Spinal cord (tissue), 9 donors: ENCODE measurements at regions not wholly inside any gene's neighbourhood (a gene's known extent, or its start where the extent isn't known, plus 50 kb on each side); places are given as distances from the start of the nearest gene placed in this dataset.
"Not testable (repeated sequence)": the region's sequence is repeated elsewhere in the genome, so short reads cannot be mapped to it uniquely, and the experiment has no call there.

Experiments
- DNase-seq, 6 donors: peaks; one replicate each; pipeline versions ENCODE4 v3.0.0 to v3.0.0-alpha.2; 2013 to 2015; ENCODE audit warnings: low spot score in 6 of 6, low read depth in 4 of 6
- H3K27ac ChIP-seq: one replicate; pipeline ENCODE4 v1.5.1; 2013; ENCODE audit warnings: low read depth, low read length, control low read depth
- H3K27me3 ChIP-seq: one replicate; pipeline ENCODE4 v1.6.1; 2013; ENCODE audit warnings: low read length; ENCODE audit not compliant: control insufficient read depth, insufficient read depth
- H3K36me3 ChIP-seq: one replicate; pipeline ENCODE4 v1.6.1; 2013; ENCODE audit warnings: low read length; ENCODE audit not compliant: control insufficient read depth, insufficient read depth
- H3K4me1 ChIP-seq: one replicate; pipeline ENCODE4 v1.6.1; 2013; ENCODE audit warnings: low read length; ENCODE audit not compliant: control insufficient read depth, insufficient read depth
- H3K4me3 ChIP-seq: one replicate; pipeline ENCODE4 v1.5.1; 2013; ENCODE audit warnings: low read depth, low read length, control low read depth
- H3K9me3 ChIP-seq: one replicate; pipeline ENCODE4 v1.6.1; 2013; ENCODE audit warnings: low read length; ENCODE audit not compliant: control insufficient read depth, insufficient read depth
- WGBS: methylation state at CpG from one replicate; pipeline ENCODE4 v1.1.5; 2013; ENCODE audit warnings: missing lambda C conversion rate; ENCODE audit not compliant: insufficient coverage; 5-methylcytosine and 5-hydroxymethylcytosine counted together
- donor health status: healthy.

- Histone ChIP-seq H3K27ac (no peak overlapping the region), H3K27me3 (no peaks in the 10 kb centered on the region), H3K4me3 (no peak overlapping the region), H3K4me1 (no peaks in the 10 kb centered on the region), H3K9me3 (no peaks in the 10 kb centered on the region), H3K36me3 (no peaks in the 10 kb centered on the region)
- no peak for DNase-seq
- no CpG with 5 or more reads among the region's 2 CpGs for WGBS
Observed at GRCh38 chr11:130562549-130562948, 114.1 kb downstream of the ADAMTS15 start.

- 93% methylated on average over 4 of the region's 7 CpGs for WGBS
Observed at GRCh38 chr11:130566360-130566759, 117.9 kb downstream of the ADAMTS15 start.

GRCh38 chr11:130571519-130571918 is 123.1 kb downstream of the ADAMTS15 start:
- H3K4me3 ChIP-seq: no peak overlapping the region
- H3K36me3 ChIP-seq: no peaks in the 10 kb centered on the region
- no CpG with 5 or more reads among the region's 1 CpG for WGBS
- no peak overlapping the region for H3K27ac ChIP-seq
- DNase-seq: no peak
- no peaks in the 10 kb centered on the region for H3K4me1 ChIP-seq
- H3K27me3 ChIP-seq: no peaks in the 10 kb centered on the region
- no peaks in the 10 kb centered on the region for H3K9me3 ChIP-seq

More at GRCh38 chr11:130566360-130566759, 117.9 kb downstream of the ADAMTS15 start:
- not testable (repeated sequence) for H3K36me3 ChIP-seq, H3K27ac ChIP-seq, H3K27me3 ChIP-seq, H3K4me1 ChIP-seq, H3K4me3 ChIP-seq, DNase-seq, H3K9me3 ChIP-seq

DNA sequence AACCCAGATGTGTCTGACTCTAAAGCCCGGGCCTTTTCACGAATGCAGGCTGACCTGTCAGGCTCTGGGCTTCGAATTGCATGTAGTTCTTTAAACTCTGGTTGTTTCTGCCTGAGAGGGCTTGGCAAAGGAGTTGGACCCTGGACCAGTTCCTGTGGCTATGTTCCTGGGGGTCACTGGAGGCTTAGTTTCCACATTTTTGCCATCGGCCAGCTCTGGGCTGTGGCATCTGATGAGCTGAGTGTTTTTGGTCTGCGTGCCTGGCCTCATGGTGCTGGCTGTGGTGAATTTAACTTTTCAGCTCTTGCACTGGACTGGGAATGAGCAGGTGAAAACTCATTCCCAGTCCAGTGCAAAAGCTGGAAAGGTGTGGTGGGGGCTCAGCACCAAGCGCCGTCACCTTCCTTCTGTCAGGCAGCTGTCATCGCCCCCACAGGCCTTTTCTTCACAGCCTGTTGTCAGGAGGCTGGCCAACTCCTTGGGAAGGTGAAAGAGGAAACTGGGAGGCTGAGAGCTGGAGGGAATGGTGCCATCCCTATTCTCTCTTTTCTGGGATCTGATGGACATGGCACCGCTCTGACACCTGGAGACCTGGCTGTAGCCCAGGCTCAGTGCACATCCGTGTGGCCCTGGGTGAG is 123.6 kb downstream of the ADAMTS15 start:
- no peaks in the 10 kb centered on the region for H3K27me3 ChIP-seq
- no peak overlapping the region for H3K4me3 ChIP-seq
- WGBS: 80% methylated on average over 9 of the region's 10 CpGs

GRCh38 chr11:130573767-130574166 is 125.3 kb downstream of the ADAMTS15 start:
- DNase-seq: no peak
- Histone ChIP-seq H3K27ac (no peak overlapping the region), H3K36me3 (no peaks in the 10 kb centered on the region), H3K4me3 (no peak overlapping the region), H3K4me1 (no peaks in the 10 kb centered on the region), H3K9me3 (no peaks in the 10 kb centered on the region), H3K27me3 (no peaks in the 10 kb centered on the region)
- WGBS: 100% methylated on average over 1 of the region's 2 CpGs

More for the DNA sequence above, 123.6 kb downstream of the ADAMTS15 start:
- DNase-seq: no peak
- Histone ChIP-seq H3K9me3 (no peaks in the 10 kb centered on the region), H3K4me1 (no peaks in the 10 kb centered on the region), H3K27ac (no peak overlapping the region), H3K36me3 (no peaks in the 10 kb centered on the region)

- no peaks in the 10 kb centered on the region for H3K27me3 ChIP-seq
- H3K4me3 ChIP-seq: no peak overlapping the region
- H3K27ac ChIP-seq: no peak overlapping the region
- H3K36me3 ChIP-seq: no peaks in the 10 kb centered on the region
- H3K4me1 ChIP-seq: no peaks in the 10 kb centered on the region
- no peaks in the 10 kb centered on the region for H3K9me3 ChIP-seq
- 84% methylated on average over 2 of the region's 2 CpGs for WGBS
- no peak for DNase-seq
Observed at GRCh38 chr11:130574740-130575139, 126.3 kb downstream of the ADAMTS15 start.

DNA sequence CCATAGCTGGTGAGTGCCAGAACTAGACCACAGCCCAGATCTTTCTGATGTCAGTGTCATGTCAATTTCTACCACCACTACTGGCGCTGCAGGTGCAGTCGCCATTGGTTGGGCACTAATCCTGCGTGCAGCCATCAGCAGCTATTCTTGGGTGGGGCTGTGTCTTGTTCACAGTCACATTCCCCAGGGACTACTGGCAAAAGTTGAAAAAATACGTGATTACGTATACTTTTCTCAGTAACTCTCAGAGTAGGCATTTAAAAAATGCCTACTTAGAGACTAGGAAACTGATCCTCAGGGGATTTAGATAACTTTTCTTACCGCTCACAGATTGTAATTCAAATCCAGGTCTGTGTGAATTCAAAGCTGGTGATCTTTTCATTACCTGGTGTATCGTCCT is 127.7 kb downstream of the ADAMTS15 start:
- Histone ChIP-seq H3K9me3 (no peaks in the 10 kb centered on the region), H3K27me3 (no peaks in the 10 kb centered on the region), H3K27ac (no peak overlapping the region), H3K36me3 (no peaks in the 10 kb centered on the region), H3K4me3 (no peak overlapping the region), H3K4me1 (peaks cover 5% of the 10 kb centered on the region)
- 80% methylated on average over 1 of the region's 7 CpGs for WGBS
- no peak for DNase-seq

DNA sequence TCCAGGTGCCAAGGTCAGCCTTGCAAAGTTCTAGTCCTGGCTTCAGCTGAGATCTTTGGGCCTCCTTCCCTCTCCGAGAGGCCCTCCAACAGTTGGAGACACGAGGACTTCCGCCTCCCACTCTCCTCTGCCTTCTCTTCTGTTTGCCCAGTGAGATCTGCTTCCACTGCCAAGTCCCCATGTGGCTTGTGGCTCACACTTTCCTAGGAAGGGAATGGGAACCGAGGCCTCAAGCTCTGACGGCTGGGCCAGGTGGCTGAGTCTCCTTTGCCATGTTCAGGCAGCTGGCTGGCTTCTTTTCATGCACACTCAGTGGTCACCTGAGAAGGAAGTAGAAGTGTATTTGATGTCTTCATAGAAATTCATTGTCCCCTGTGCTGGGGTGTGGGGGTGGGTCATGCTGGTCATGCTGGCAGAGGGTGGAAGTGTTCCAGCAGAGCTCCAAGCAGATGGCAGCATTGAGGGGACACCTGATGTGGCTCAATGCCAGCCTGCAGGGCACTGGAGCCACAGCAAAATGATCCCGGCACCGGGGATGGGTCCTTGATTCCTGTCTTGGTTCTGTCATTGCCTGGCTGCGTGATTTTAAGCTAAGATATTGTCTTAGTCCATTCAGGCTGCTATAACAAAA is 130.4 kb downstream of the ADAMTS15 start:
- no peaks in the 10 kb centered on the region for H3K36me3 ChIP-seq
- no peak overlapping the region for H3K27ac ChIP-seq
- 77% methylated on average over 8 of the region's 8 CpGs for WGBS

GRCh38 chr11:130580372-130580771 is 131.9 kb downstream of the ADAMTS15 start:
- peak in 2 of 6 donors; percentile 59 to 60 for DNase-seq
- Histone ChIP-seq H3K36me3 (no peaks in the 10 kb centered on the region), H3K9me3 (no peaks in the 10 kb centered on the region), H3K4me1 (peaks cover 16% of the 10 kb centered on the region), H3K4me3 (no peak overlapping the region), H3K27ac (peak overlapping the region; percentile 17), H3K27me3 (no peaks in the 10 kb centered on the region)
- 29% methylated on average over 2 of the region's 4 CpGs for WGBS

More for the DNA sequence above, 130.4 kb downstream of the ADAMTS15 start:
- Histone ChIP-seq H3K27me3 (no peaks in the 10 kb centered on the region), H3K4me3 (no peak overlapping the region), H3K4me1 (peaks cover 6% of the 10 kb centered on the region), H3K9me3 (no peaks in the 10 kb centered on the region)
- no peak for DNase-seq

- Histone ChIP-seq H3K27me3 (no peaks in the 10 kb centered on the region), H3K36me3 (no peaks in the 10 kb centered on the region), H3K4me1 (peaks cover 18% of the 10 kb centered on the region), H3K27ac (peak overlapping the region; percentile 52), H3K4me3 (no peak overlapping the region), H3K9me3 (no peaks in the 10 kb centered on the region)
- peak in 1 of 6 donors; percentile 23 for DNase-seq
- 33% methylated on average over 2 of the region's 5 CpGs for WGBS
Observed at GRCh38 chr11:130580891-130581492, 132.5 kb downstream of the ADAMTS15 start.
